Nucleus accumbens (tissue), 56 donors: ENCODE measurements at regions not wholly inside any gene's neighbourhood (a gene's known extent, or its start where the extent isn't known, plus 50 kb on each side); places are given as distances from the start of the nearest gene placed in this dataset.

ENCODE experiments used
- DNase-seq, 56 donors: peaks; one replicate each; lab custom pipeline; 2025; lab: John Stamatoyannopoulos, UW

GRCh38 chr10:24000271-24000813, 208.6 kb upstream of the KIAA1217 start:
- DNase-seq, result no peak

- no peak for DNase-seq
Measured at GRCh38 chr10:24006741-24007140, 202.2 kb upstream of the KIAA1217 start.

- DNase-seq, result no peak
Measured at GRCh38 chr10:24007359-24007758, 201.6 kb upstream of the KIAA1217 start.

- peak in 4 of 56 donors; percentile 1 to 4 (median 2) for DNase-seq
Measured at GRCh38 chr10:24008164-24009091, 200.5 kb upstream of the KIAA1217 start.

GRCh38 chr10:24009115-24009514, 199.8 kb upstream of the KIAA1217 start:
- DNase-seq, result no peak

- no peak for DNase-seq
Measured at GRCh38 chr10:24009736-24010135, 199.2 kb upstream of the KIAA1217 start.

- DNase-seq, result no peak
Measured at GRCh38 chr10:24010436-24010970, 198.4 kb upstream of the KIAA1217 start.

- DNase-seq, result no peak
Measured at GRCh38 chr10:24012249-24012803, 196.6 kb upstream of the KIAA1217 start.

- DNase-seq, result no peak
Measured at GRCh38 chr10:24027107-24027506, 181.8 kb upstream of the KIAA1217 start.

- no peak for DNase-seq
Measured at GRCh38 chr10:24034571-24034970, 174.4 kb upstream of the KIAA1217 start.

- no peak for DNase-seq
Measured at GRCh38 chr10:24035761-24036160, 173.2 kb upstream of the KIAA1217 start.

GRCh38 chr10:24039315-24039714, 169.6 kb upstream of the KIAA1217 start:
- no peak for DNase-seq

GRCh38 chr10:24039897-24040296, 169.0 kb upstream of the KIAA1217 start:
- no peak for DNase-seq

GRCh38 chr10:24041034-24041433, 167.9 kb upstream of the KIAA1217 start:
- DNase-seq, result no peak

- no peak for DNase-seq
Measured at GRCh38 chr10:24041834-24042233, 167.1 kb upstream of the KIAA1217 start.

GRCh38 chr10:24042884-24043283, 166.1 kb upstream of the KIAA1217 start:
- DNase-seq, result no peak

- DNase-seq, result no peak
Measured at GRCh38 chr10:24046060-24046459, 162.9 kb upstream of the KIAA1217 start.

- no peak for DNase-seq
Measured at GRCh38 chr10:24047176-24047575, 161.8 kb upstream of the KIAA1217 start.

GRCh38 chr10:24054421-24054820, 154.5 kb upstream of the KIAA1217 start:
- DNase-seq, result no peak

GRCh38 chr10:24080207-24080606, 128.7 kb upstream of the KIAA1217 start:
- DNase-seq, result no peak

GRCh38 chr10:24086296-24087086, 122.4 kb upstream of the KIAA1217 start:
- no peak for DNase-seq
